Upper lobe of left lung (tissue), 6 donors: ENCODE measurements at regions not wholly inside any gene's neighbourhood (a gene's known extent, or its start where the extent isn't known, plus 50 kb on each side); places are given as distances from the start of the nearest gene placed in this dataset.

ENCODE experiments used
- ATAC-seq, 2 donors: fragments of 200-7000 bp; cut with Tn5 transposase; one replicate each; pipeline ENCODE4 v1.9.1; 2022; ENCODE audit warnings: mild to moderate bottlenecking in 2 of 2, moderate library complexity in 2 of 2; ENCODE audit not compliant: low FRiP score in 2 of 2
- DNase-seq, 2 donors: peaks; one replicate each; pipeline ENCODE4 v3.0.0-alpha.2; 2019 to 2020
- H3K27ac ChIP-seq, 4 donors: fragments of 200-600 bp; sonication (generic); one replicate each; pipeline ENCODE4 v1.5.1; 2016 to 2019
- H3K27me3 ChIP-seq, 4 donors: fragments of 200-600 bp; sonication (generic); one replicate each; pipeline ENCODE4 v1.5.1; 2017 to 2019
- H3K36me3 ChIP-seq, 4 donors: fragments of 200-600 bp; sonication (generic); one replicate each; pipeline ENCODE4 v1.5.1; 2016 to 2019
- H3K4me1 ChIP-seq, 4 donors: fragments of 200-600 bp; sonication (generic); one replicate each; pipeline ENCODE4 v1.5.1; 2018 to 2019
- H3K4me3 ChIP-seq, 4 donors: fragments of 200-600 bp; sonication (generic); one replicate each; pipeline ENCODE4 v1.5.1; 2017 to 2019; ENCODE audit warnings: mild to moderate bottlenecking in 2 of 4, moderate library complexity in 1 of 4
- H3K9me3 ChIP-seq, 4 donors: fragments of 200-600 bp; sonication (generic); one replicate each; pipeline ENCODE4 v1.5.1; 2018 to 2019
- CTCF ChIP-seq, 6 experiments: fragments of 450-650 bp in 4 of 6; fragments of 200-600 bp in 2 of 6; sonication (generic) in 2 of 6; IDR thresholded peaks; one replicate each; pipeline ENCODE4 v1.5.1; 2016 to 2019; ENCODE audit warnings: antibody characterized with exemption in 6 of 6
- EP300 ChIP-seq, 4 donors: sonication (generic); formaldehyde crosslinking; IDR thresholded peaks; one replicate each; pipeline ENCODE4 v1.5.1; 2017; ENCODE audit warnings: antibody characterized with exemption in 4 of 4, control low read depth in 2 of 4
- POLR2A ChIP-seq, 4 donors: fragments of 450-650 bp; IDR thresholded peaks; one replicate each; pipeline ENCODE4 v1.5.1; 2016 to 2017; ENCODE audit warnings: antibody characterized with exemption in 4 of 4, mild to moderate bottlenecking in 2 of 4
- POLR2AphosphoS5 ChIP-seq, 2 donors: sonication (generic); formaldehyde crosslinking; IDR thresholded peaks; one replicate each; pipeline ENCODE4 v1.5.1; 2017; ENCODE audit warnings: antibody characterized with exemption in 2 of 2
- WGBS, 2 donors: methylation state at CpG; one replicate each; pipeline ENCODE4 v1.1.5; 2017 to 2018; 5-methylcytosine and 5-hydroxymethylcytosine counted together
- donor health status: DM: no; HTN: no; CAD: no; lungs with moderate emphysema.
- donor health status: DM: no; HTN: yes; CAD: no; lungs with severe emphysema.

DNA sequence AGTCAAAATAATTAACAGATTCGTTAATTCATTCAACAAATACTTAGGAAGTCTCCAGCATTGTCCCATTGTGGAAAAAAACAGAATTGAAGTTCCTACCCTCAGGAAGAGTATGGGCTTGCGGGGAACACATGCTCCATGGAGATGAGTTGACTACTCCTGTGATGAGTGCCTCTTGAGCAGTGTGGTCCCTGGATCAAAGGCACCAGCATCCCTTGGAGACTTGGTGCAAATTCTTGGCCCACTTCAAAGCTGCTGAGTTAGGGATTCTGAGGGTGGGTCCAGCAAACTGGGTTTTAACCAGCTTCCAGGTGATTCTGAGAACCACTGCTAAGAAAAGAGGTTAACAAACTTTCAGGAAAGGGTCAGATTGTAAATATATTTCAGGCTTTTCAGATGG, 361.6 kb downstream of the MYCN start:
- Histone ChIP-seq H3K36me3 (no peaks in the 10 kb centered on the region), H3K27ac (no peak overlapping the region), H3K27me3 (no peaks in the 10 kb centered on the region), H3K9me3 (peaks cover 0 to 3% (median 2%) of the 10 kb centered on the region in 4 donors), H3K4me3 (no peak overlapping the region), H3K4me1 (no peaks in the 10 kb centered on the region)
- DNase-seq (no peak), ATAC-seq (no peak)
- 76 to 84% methylated on average over 2 of the region's 2 CpGs for WGBS, 2 donors
- TF ChIP-seq CTCF (IDR thresholded peaks at IDR 0.05) (no peak), EP300 (IDR thresholded peaks at IDR 0.05) (no peak), POLR2A (IDR thresholded peaks at IDR 0.05) (no peak), POLR2AphosphoS5 (IDR thresholded peaks at IDR 0.05) (no peak)

- no peak overlapping the region for H3K4me3 ChIP-seq
- no peaks in the 10 kb centered on the region for H3K4me1 ChIP-seq
- H3K9me3 ChIP-seq: peaks cover 0 to 3% (median 2%) of the 10 kb centered on the region in 4 donors
- H3K27me3 ChIP-seq: no peaks in the 10 kb centered on the region
- ATAC-seq (no peak), DNase-seq (no peak)
- TF ChIP-seq CTCF (IDR thresholded peaks at IDR 0.05): no peak
- no peak for TF ChIP-seq POLR2A (IDR thresholded peaks at IDR 0.05)
- TF ChIP-seq EP300 (IDR thresholded peaks at IDR 0.05): no peak
- no peak for TF ChIP-seq POLR2AphosphoS5 (IDR thresholded peaks at IDR 0.05)
- H3K36me3 ChIP-seq: no peaks in the 10 kb centered on the region
- WGBS, 2 donors: 84 to 92% methylated on average over 3 of the region's 3 CpGs
- H3K27ac ChIP-seq: no peak overlapping the region
These were observed 358.5 kb downstream of the MYCN start for GRCh38 chr2:16298866-16299265.

DNA sequence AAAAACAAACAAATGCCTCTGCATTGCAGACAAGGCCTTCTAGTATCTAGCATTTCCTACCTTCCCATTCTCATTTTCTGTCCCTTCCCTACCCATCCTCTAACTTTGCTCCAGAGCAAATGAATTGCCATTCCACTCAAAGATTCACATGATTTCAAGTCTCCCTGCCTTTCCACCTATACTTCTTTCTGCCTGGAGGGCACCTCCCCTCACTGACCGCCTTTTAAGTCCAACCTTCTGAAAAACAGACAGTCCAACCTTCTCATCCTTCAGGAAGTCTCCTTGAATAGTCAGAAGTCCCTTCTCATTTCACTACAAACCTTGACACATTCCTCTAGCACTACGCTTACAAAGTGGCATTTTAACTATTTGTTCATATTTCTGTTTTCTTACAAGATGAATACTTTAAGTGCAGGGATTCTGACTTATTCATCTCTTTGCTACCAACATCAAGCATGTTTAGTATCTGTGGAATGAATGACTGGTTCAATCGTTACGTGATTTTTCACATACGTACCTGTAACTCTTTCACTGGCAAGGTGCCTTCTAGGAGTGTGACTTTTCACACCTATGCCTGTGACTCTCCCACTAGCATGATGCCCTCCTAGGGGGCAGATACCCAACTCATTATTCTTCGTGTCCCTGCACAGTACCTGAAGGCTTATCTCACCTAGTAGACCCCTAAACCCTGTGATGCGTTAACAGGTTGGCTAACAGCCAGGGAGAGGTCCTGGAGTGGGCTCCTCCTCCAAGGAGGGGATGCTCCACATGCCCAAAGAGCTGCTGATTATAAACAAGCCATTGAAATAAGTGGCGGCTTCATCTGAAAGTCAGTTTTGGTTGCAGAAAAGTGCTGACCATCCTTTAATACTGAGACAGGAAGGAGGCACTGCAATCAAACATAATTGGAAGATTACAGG, 356.2 kb downstream of the MYCN start:
- Histone ChIP-seq H3K9me3 (peaks cover 0 to 3% (median 2%) of the 10 kb centered on the region in 4 donors), H3K27me3 (no peaks in the 10 kb centered on the region)
- DNase-seq: no peak

DNA sequence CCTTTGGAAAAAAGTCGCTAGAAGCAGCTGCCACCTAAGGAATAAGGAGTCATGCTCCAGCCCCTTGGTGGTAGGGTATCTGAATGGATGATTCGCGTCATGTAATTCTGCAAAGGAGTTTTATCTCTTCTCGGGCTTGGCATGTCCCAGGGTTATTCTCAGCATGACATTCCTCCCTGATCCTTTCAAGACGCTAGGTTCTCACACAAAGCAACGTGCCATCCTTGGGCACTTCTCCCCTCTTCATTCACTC, 355.6 kb downstream of the MYCN start:
- no peak overlapping the region for H3K4me3 ChIP-seq
- no peaks in the 10 kb centered on the region for H3K36me3 ChIP-seq
- no peak overlapping the region for H3K27ac ChIP-seq
- no peak for DNase-seq
- H3K9me3 ChIP-seq: peaks cover 0 to 3% (median 2%) of the 10 kb centered on the region in 4 donors
- ATAC-seq: no peak
- no peaks in the 10 kb centered on the region for H3K27me3 ChIP-seq
- WGBS, 2 donors: 88% methylated on average over 6 of the region's 6 CpGs
- H3K4me1 ChIP-seq: no peaks in the 10 kb centered on the region
- no peak for TF ChIP-seq POLR2A (IDR thresholded peaks at IDR 0.05)
- TF ChIP-seq EP300 (IDR thresholded peaks at IDR 0.05): no peak
- no peak for TF ChIP-seq CTCF (IDR thresholded peaks at IDR 0.05)
- TF ChIP-seq POLR2AphosphoS5 (IDR thresholded peaks at IDR 0.05): no peak

More for the DNA sequence above, 356.2 kb downstream of the MYCN start:
- no peak overlapping the region for H3K4me3 ChIP-seq
- no peaks in the 10 kb centered on the region for H3K36me3 ChIP-seq
- H3K27ac ChIP-seq: no peak overlapping the region
- 73 to 85% methylated on average over 7 to 8 of the region's 8 CpGs for WGBS, 2 donors
- H3K4me1 ChIP-seq: no peaks in the 10 kb centered on the region
- no peak for ATAC-seq
- TF ChIP-seq CTCF (IDR thresholded peaks at IDR 0.05): no peak
- no peak for TF ChIP-seq POLR2A (IDR thresholded peaks at IDR 0.05)
- no peak for TF ChIP-seq EP300 (IDR thresholded peaks at IDR 0.05)
- no peak for TF ChIP-seq POLR2AphosphoS5 (IDR thresholded peaks at IDR 0.05)

- H3K9me3 ChIP-seq: no peaks in the 10 kb centered on the region
- no peak for ATAC-seq
- TF ChIP-seq POLR2AphosphoS5 (IDR thresholded peaks at IDR 0.05) (no peak), CTCF (IDR thresholded peaks at IDR 0.05) (no peak), POLR2A (IDR thresholded peaks at IDR 0.05) (no peak), EP300 (IDR thresholded peaks at IDR 0.05) (no peak)
- H3K36me3 ChIP-seq: no peaks in the 10 kb centered on the region
- H3K27me3 ChIP-seq: no peaks in the 10 kb centered on the region
- no peaks in the 10 kb centered on the region for H3K4me1 ChIP-seq
- 82 to 85% methylated on average over 7 of the region's 7 CpGs for WGBS, 2 donors
- H3K4me3 ChIP-seq: no peak overlapping the region
- no peak for DNase-seq
- H3K27ac ChIP-seq: no peak overlapping the region
These were observed 354.4 kb downstream of the MYCN start for GRCh38 chr2:16294791-16295190.
